ENCODE measurements at regions not wholly inside any gene's neighbourhood (a gene's known extent, or its start where the extent isn't known, plus 50 kb on each side); places are given as distances from the start of the nearest gene placed in this dataset.

GRCh38 chr3:177536873-177537272 is 339.6 kb upstream of the TBL1XR1 start:
- DNase-seq (ENCODE audit: low read depth), result no peak

GRCh38 chr3:177537612-177538011 is 340.3 kb upstream of the TBL1XR1 start:
- no peak for DNase-seq (ENCODE audit: low read depth)

GRCh38 chr3:177538048-177538749 is 340.9 kb upstream of the TBL1XR1 start:
- DNase-seq (ENCODE audit: low read depth), result no peak

- no peak for DNase-seq (ENCODE audit: low read depth)
Measured at GRCh38 chr3:177538750-177539730, 341.8 kb upstream of the TBL1XR1 start.

DNA sequence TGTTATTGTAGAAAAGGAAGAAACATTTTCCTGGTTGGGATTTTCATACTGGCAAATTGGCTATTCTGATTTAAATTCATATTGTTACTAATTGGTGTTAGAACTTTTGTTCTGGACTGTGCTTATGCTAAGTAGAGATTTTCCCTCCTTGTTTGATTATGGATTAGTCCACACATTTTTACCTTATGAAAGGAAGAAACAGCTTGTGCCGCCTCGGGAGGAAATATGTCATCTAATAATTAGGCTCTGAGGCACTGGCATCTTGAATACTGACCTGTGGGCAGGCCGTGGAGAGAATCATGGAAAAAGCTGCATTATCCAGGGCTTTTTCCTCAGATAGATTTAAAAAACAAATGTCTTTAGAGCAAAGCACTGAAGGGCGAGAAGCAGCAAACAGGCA is 344.3 kb upstream of the TBL1XR1 start:
- DNase-seq (ENCODE audit: low read depth), result no peak

- no peak for DNase-seq (ENCODE audit: low read depth)
Measured at GRCh38 chr3:177545964-177546363, 348.7 kb upstream of the TBL1XR1 start.

GRCh38 chr3:177547711-177548350 is 350.5 kb upstream of the TBL1XR1 start:
- DNase-seq (ENCODE audit: low read depth), result no peak

- no peak for DNase-seq (ENCODE audit: low read depth)
Measured at GRCh38 chr3:177550667-177551066, 353.4 kb upstream of the TBL1XR1 start.

GRCh38 chr3:177551431-177551836 is 354.2 kb upstream of the TBL1XR1 start:
- DNase-seq (ENCODE audit: low read depth), result no peak

DNA sequence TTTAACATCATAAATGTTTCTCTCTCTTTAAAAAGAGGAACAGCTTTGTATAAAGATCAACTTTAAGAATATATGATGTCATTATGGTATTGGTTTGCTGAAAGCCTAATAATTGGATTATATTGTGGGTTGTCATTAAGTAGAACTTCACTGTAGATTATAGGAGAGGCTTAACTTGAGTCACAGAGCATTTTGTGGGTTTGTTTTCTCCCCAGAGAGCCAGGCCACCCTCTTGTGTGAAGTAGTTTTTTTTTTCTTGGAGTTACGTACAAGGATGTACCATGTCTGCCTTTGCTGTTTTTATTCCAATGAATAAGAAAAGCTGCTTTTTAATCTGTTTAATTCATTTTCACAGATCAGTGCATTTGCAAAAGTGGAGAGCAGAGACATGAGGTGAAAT is 354.8 kb upstream of the TBL1XR1 start:
- no peak for DNase-seq (ENCODE audit: low read depth)

GRCh38 chr3:177553012-177553411 is 355.7 kb upstream of the TBL1XR1 start:
- no peak for DNase-seq (ENCODE audit: low read depth)

DNA sequence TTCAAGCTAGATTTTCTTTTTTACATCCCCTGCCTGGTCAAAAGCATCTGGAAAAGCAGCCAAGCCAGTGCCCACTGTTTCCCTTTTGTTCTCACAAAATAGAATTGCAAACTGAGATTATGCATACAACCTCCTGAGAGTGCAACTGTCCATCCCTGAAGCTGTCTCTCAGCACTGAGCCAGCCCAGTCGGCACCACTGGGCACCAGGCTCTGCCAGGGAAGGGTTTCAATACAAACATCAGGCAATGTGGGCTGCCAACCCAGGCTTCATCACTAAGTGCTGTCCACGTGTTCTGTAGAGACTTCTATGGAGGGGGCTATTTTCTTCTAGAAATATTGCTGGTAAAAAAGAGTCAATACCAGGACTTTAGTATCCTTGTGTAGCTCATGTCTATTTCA is 356.3 kb upstream of the TBL1XR1 start:
- no peak for DNase-seq (ENCODE audit: low read depth)

- DNase-seq (ENCODE audit: low read depth), result no peak
Measured at GRCh38 chr3:177554895-177555759, 357.8 kb upstream of the TBL1XR1 start.

DNA sequence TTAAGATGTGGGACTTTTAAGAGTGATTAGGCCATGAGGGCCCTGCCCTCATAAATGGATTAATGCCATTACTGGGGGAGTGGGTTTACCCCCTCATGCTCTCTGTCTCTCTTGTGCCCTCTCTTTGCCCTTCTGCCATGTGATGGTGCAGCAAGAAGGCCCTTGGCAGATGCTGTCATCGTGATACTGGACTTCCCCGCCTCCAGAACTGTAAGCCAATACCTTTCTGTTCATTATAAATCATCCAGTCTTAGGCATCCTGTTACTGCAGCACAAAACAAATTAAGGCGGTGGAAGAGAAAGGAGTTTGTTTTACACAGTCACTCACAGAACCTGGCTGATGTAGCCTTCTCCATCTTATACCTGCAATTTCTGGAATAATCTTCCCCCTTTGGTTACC is 360.3 kb upstream of the TBL1XR1 start:
- DNase-seq (ENCODE audit: low read depth), result no peak

- DNase-seq (ENCODE audit: low read depth), result no peak
Measured at GRCh38 chr3:177561365-177561764, 364.1 kb upstream of the TBL1XR1 start.

- no peak for DNase-seq (ENCODE audit: low read depth)
Measured at GRCh38 chr3:177561769-177562392, 364.6 kb upstream of the TBL1XR1 start.

- DNase-seq (ENCODE audit: low read depth), result no peak
Measured at GRCh38 chr3:177563243-177563780, 366.0 kb upstream of the TBL1XR1 start.

- no peak for DNase-seq (ENCODE audit: low read depth)
Measured at GRCh38 chr3:177563792-177564191, 366.5 kb upstream of the TBL1XR1 start.

- no peak for DNase-seq (ENCODE audit: low read depth)
Measured at GRCh38 chr3:177565981-177566380, 368.7 kb upstream of the TBL1XR1 start.

DNA sequence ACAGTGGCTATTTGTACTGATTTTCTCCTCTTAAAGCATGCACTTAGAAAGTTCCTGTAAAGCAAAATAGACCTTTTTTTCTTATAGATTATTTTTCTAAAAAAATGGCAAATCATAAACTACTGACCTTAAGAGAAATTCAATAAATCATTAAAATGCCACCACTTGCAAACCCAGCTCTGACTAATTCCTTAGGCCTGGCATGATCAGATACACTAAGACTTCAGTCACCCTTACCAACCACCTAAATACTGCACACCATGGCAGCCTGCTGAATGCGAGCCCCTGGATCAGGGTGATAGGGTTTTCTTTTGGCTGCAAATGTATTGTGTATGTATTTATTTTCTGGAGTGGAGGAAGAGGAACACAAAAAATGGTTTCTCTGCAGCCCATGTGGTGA is 370.6 kb upstream of the TBL1XR1 start:
- DNase-seq (ENCODE audit: low read depth), result no peak

GRCh38 chr3:177569193-177569592 is 371.9 kb upstream of the TBL1XR1 start:
- no peak for DNase-seq (ENCODE audit: low read depth)
